HG03460 (cell line): ENCODE measurements at regions not wholly inside any gene's neighbourhood (a gene's known extent, or its start where the extent isn't known, plus 50 kb on each side); places are given as distances from the start of the nearest gene placed in this dataset.

Experiments
- ATAC-seq: cut with Tn5 transposase; IDR thresholded peaks from one replicate; pipeline ENCODE4 v1.9.1; 2021; ENCODE audit not compliant: unreplicated experiment

GRCh38 chr2:236889791-236890704 lies 195.6 kb upstream of the COPS8 start:
- ATAC-seq, result no peak

- ATAC-seq, result no peak
Observed at GRCh38 chr2:236892721-236893120, 193.0 kb upstream of the COPS8 start.

GRCh38 chr2:236894791-236895190 lies 190.9 kb upstream of the COPS8 start:
- ATAC-seq, result no peak

DNA sequence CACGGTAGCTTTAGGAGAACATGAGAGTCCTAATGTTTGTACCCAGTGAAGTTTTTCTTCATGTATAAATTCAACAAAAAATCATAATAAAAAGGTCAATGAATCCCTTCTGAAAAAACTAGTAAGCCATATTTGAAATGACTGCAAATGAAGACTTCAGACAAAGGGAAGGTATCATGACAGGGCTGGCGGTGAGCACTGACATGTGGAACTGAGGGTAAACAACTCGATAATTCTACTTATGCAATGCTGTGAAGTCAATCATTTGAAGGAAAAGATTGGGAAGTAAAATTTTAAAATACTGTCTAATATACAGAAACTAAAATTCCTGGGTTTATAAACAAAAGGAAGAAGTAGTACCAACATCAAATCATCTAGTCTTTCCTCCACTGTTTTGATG lies 190.2 kb upstream of the COPS8 start:
- ATAC-seq, result no peak

GRCh38 chr2:236896688-236897087 lies 189.0 kb upstream of the COPS8 start:
- no peak for ATAC-seq

DNA sequence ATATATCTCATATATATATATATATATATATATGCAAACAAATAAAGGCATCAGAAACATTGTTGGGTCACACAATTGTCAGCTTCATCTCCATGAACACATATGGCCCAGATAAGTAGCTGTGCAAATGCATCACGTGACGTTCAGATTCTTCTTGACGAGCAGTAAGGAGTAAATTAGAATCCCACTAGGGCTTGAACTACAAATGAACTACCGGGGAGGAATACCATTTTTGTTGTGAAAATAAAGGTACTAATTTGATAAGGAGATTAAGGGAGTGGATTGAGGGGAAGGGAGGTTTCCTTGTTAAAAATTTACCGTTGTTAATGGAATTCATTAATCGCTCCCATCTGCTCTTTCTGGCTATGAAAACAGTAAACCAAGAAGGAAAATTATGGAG lies 186.5 kb upstream of the COPS8 start:
- ATAC-seq, result no peak

- ATAC-seq, result no peak
Observed at GRCh38 chr2:236899950-236900640, 185.6 kb upstream of the COPS8 start.

- no peak for ATAC-seq
Observed at GRCh38 chr2:236901956-236902355, 183.7 kb upstream of the COPS8 start.

- no peak for ATAC-seq
Observed at GRCh38 chr2:236903978-236904377, 181.7 kb upstream of the COPS8 start.

DNA sequence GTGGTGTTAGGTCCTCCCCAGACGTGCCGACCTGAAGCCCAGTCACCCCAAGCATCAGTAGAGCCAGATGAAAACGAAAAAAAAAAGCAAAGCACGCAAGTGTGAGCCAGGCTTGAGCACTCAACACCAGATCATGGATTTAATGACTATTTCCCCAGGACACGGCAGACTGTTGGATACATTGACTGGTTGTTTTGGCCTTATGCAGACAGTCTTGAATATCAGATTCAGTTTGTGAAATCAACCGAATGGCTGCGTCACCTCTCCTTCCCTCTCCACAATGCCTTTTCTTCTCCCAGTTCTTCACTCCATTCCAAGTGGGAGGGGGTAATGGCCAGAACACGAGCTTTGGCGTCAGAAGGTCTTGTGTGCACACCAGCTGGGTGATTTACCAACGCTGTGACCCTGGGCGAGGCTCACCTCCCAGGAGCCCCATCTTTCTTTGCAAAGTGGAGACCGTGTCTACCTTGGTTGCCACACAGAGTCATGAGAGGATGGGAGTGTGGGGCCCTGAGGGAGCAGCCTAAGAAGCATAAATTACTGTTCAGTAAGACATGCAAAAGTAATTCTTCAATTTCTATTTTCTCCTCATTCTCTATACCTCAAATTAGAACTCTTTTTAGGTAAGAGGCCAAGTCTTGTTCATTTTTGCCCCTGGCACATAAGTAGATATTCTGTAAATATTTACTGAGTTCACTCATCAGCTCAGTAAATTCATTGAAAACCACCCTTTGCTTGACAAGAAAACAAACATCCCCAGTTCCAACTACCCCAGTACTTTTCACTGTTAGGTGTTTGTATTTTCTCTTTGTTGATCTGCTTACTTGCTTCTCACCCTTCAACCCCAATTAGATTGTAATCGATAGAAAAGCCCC lies 181.1 kb upstream of the COPS8 start:
- ATAC-seq, result no peak

DNA sequence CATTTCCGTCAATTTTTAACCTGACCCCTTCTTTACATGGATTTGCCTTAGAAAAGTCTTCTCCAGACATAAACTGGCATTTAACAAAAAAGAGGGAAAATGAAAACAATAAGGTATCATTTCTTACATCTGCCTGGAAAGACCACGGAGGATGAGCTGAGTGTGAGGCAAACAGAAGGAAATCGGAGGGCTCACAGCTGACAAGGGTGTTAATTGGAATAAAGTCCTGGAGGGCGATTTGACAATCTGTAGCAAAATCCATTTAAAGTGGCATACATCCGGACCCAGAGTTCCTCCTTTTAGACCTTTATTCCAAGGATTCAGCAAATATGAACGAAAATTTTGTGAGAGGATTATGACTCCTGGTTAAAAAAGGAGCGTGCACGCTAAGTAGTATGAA lies 179.7 kb upstream of the COPS8 start:
- no peak for ATAC-seq

DNA sequence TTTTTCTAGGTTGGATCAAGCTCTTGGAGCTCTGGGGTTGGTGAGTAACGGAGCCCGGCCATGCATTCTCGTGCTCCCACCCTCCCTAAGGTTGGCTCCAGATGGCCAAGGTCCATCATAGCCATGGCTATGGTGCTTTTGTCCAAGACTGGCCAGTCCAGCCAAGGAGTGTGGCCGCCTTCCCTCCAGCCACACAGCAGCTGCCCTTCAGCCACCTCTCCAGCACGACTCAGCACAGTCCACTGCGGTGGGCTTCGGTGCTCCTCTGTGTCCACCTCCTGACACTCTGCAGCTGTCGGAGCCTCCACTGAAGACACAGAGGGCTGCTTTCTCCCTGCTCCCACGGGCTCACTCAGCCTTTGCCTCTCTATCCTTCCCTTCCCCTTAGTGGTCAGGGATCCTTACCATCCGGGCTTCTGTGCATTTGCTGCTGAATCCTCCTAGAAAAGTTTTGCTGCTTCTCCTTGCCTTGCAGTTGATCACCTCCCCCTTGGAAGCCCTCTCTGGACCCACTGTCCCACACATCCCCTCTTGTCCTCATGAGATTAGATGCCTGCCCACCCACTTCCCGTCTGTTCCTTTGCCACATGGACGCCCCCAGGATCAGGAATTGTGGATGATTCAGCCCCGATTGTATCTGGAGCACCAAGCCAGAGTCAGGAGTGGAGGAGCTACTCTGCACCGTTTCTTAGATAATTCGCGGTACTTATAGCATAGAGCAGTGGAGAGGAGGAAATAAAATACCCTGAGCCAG lies 177.1 kb upstream of the COPS8 start:
- no peak for ATAC-seq

DNA sequence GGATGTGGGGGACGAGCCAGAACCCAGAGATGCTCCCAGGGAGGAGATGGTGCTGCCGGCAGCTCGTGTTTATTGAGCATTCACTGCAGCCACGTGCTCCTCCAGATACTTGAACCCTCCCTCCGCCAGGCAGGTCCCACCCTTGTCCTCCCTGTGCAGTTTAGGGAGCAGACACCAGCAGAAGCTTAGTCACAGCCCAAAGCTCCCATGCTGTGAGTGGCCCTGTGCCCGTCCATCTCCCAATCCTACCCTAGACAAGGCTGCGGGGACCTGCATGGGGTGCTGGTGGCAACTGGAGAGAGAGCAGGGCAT lies 176.5 kb upstream of the COPS8 start:
- no peak for ATAC-seq

DNA sequence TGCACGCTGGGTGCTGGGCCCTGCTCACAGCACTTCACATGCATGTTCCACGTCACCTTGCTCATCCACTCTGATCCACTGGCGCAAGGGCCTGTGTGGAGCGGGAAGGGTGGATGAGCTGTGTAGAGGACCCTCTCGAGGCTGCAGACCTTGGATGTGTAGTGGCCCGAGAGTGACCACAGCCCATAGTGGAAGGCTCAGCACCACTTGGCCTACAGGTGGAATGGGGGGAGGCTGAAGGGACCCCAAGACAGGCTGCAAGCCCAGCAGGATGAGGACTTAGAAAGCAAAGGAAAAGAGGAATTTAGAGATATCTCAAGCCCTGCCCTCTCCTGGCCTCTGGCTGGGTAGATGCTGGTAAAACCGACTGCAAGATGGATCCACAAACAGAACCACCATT lies 175.9 kb upstream of the COPS8 start:
- ATAC-seq, result no peak

DNA sequence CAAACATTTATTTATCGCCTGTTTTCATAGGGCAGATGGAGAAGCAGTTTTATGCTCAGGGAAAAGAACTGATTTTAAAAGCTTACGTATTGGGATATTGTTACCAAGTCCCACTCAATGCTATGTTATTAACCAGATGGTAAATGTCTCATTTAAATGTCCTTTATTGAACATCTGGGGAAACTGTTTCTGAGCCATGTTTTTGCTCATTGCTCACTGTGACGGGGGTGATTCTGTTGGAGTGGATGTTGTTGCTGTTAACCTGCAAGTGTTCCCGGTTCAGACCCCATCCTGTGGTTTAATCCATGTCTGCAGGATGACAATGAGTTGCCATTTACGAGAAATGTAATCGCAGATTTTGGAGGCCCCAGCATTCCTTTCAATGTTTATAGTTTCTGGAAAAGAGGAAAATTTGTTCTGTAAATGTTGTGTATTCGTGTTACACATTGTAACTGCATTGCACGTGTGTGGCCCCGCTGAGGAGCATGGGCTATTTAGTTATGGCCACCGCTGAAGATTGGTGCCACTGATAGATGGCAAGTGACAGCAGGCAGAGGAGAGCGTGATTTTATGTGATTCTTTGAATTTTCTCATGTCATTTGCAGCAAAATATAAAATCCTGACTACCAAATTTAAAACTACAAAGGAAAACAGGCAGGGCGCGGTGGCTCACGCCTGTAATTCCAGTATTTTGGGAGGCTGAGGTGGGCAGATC lies 174.8 kb upstream of the COPS8 start:
- no peak for ATAC-seq

DNA sequence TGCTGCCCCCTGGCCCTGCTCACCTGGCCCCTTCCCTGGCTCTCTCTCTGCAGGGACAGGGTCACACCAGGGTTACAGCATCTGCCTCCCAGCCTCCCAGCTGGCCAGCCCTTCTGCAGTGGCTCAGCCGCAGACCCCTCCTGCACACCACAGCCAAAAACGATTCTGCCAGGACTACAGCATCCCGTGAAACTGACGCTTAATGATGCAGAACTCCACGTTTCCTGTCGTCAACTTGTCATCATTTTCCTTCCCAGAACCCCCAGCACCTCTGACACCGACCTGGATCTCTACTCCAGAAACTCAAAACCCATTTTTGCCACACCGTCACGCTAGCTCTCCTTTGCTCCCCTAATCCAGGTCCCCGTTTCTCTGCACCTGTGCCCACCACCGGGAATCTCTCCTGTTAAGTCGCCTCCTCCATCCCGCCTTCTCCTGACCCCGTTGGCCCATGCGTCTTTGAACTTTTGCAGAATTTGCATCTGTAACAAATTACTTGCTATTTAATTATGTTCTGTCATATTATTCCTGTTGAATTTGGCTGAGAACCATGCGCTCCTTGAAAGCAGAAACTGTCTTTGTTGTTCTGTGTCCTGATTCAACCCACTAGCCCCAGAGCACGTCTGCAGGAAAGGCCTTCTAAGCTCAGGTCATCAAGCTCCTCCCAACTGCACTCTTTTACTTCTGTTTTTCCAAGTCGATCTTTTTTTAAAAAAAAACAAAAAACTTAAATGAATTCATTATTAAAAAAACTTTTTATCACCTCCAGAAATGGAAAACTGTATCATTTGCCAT lies 173.2 kb upstream of the COPS8 start:
- ATAC-seq, result no peak

DNA sequence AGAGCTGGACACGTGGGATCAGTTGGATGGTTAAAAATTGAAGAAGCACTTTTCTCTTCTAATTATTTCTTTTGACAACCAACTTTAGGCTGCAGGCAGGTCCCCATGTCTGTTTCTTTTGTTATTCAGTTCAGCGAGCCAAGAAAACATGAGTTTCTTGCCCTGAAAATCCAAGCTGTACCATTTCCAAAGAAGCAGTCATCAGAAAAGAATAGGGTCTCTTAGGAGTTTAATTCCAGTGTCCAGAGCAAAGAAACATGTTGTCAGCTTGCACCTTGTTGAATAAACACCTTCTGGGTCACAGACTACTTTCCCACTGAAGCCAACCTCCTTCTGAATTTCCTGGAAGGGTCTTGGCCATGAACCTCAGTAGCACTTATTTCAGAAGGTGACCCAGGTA lies 170.5 kb upstream of the COPS8 start:
- no peak for ATAC-seq

DNA sequence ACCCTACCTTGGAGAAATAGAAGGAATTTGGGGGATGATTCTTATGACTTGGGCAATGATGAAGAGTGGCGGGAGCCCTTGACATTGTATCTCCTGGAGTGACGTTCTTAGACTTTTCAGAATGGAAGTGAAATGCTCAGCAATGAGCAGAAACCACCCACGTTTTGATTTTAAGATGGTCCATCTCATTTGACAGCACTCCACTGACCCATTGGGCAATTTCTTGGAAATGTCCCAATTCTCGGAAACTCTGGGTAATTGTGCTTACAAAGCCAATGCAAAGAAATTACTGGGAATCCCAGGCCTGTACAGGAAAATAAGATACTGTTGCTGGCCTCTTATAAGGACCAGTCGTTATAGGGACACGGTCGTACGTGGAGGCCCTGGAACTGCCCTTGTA lies 170.0 kb upstream of the COPS8 start:
- ATAC-seq, result no peak

DNA sequence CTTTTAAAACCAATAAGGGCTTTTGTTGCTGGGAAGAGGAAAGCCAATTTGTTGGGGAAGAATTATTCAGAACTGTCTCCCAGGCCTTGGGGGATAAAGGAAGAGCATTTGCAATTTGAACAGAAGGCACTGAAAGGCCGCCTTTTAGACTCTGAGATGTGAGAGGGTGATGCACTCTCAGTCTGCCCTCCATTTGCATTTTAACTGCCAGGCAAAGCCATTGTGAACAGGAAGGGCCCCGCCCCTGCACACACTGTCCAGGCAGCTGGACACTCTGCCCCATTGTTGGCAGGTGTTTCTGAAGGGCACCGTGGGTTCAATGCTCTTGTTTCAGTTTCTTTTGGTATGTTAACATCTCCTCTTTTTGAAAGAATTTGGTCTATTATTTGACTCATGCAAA lies 169.5 kb upstream of the COPS8 start:
- ATAC-seq, result no peak

GRCh38 chr2:236916651-236917050 lies 169.0 kb upstream of the COPS8 start:
- no peak for ATAC-seq
